GM12872 (cell line): ENCODE measurements at regions not wholly inside any gene's neighbourhood (a gene's known extent, or its start where the extent isn't known, plus 50 kb on each side); places are given as distances from the start of the nearest gene placed in this dataset.

Source experiments
- CTCF ChIP-seq: IDR thresholded peaks from 3 replicates; pipeline ENCODE4 v1.5.1; 2011; ENCODE audit warnings: low read depth, mild to moderate bottlenecking, low read length, moderate library complexity; ENCODE audit not compliant: insufficient read depth

GRCh38 chr10:23884670-23885069 is 324.3 kb upstream of the KIAA1217 start:
- TF ChIP-seq CTCF: no peak

GRCh38 chr10:23885853-23886252 is 323.1 kb upstream of the KIAA1217 start:
- TF ChIP-seq CTCF: no peak

- TF ChIP-seq CTCF: no peak
Observed at GRCh38 chr10:23886355-23886754, 322.6 kb upstream of the KIAA1217 start.

GRCh38 chr10:23891301-23891700 is 317.6 kb upstream of the KIAA1217 start:
- TF ChIP-seq CTCF: no peak

GRCh38 chr10:23892296-23892695 is 316.6 kb upstream of the KIAA1217 start:
- TF ChIP-seq CTCF: no peak

- TF ChIP-seq CTCF: no peak
Observed at GRCh38 chr10:23897267-23897666, 311.7 kb upstream of the KIAA1217 start.

- no peak for TF ChIP-seq CTCF
Observed at GRCh38 chr10:23897861-23898260, 311.1 kb upstream of the KIAA1217 start.

GRCh38 chr10:23899166-23899565 is 309.8 kb upstream of the KIAA1217 start:
- TF ChIP-seq CTCF: no peak
